Left cardiac atrium (tissue), 4 donors: ENCODE measurements at regions not wholly inside any gene's neighbourhood (a gene's known extent, or its start where the extent isn't known, plus 50 kb on each side); places are given as distances from the start of the nearest gene placed in this dataset.
A peak's percentile ranks its signal among the peaks of the same experiment; 100 is the strongest.
"Not testable (repeated sequence)": the region's sequence is repeated elsewhere in the genome, so short reads cannot be mapped to it uniquely, and the experiment has no call there.

Source experiments
- ATAC-seq, 2 donors: fragments of 200-7000 bp; cut with Tn5 transposase; one replicate each; pipeline ENCODE4 v1.9.1; 2020; ENCODE audit warnings: mild to moderate bottlenecking in 2 of 2, moderate library complexity in 2 of 2
- DNase-seq: peaks from one replicate; pipeline ENCODE4 v3.0.0-alpha.2; 2020
- intact Hi-C, 2 donors: fragments of 100-400 bp; cut with DNase I; formaldehyde crosslinking; loops; one replicate each; pipeline versions ENCODE4 v1.14.1 to v1.15.1; 2022 to 2023
- donor health status: DM: no; HTN: yes; CAD: no.
- donor health status: DM: no; HTN: yes; CAD: no; lungs with severe emphysema.
- donor health status: DM: yes; HTN: yes; CAD: no.
- donor health status: Dilated cardiomyopathy.

- ATAC-seq = no peak
- intact Hi-C loops = no loop called here
- no peak for DNase-seq
Measured at GRCh38 chr13:111017755-111018459, 97.2 kb upstream of the ARHGEF7 start.

- DNase-seq = no peak
- intact Hi-C loops = no loop called here
- ATAC-seq = no peak
Measured at GRCh38 chr13:111013196-111013595, 98.3 kb upstream of the ANKRD10 start.

GRCh38 chr13:111011899-111012298 lies 97.0 kb upstream of the ANKRD10 start:
- intact Hi-C loops = no loop called here
- ATAC-seq (no peak), DNase-seq (no peak)

- ATAC-seq (no peak), DNase-seq (no peak)
- intact Hi-C loops = no loop called here
Measured at GRCh38 chr13:111008351-111008750, 93.5 kb upstream of the ANKRD10 start.

- intact Hi-C loops = no loop called here
- DNase-seq = no peak
- ATAC-seq = no peak
Measured at GRCh38 chr13:111007209-111007608, 92.3 kb upstream of the ANKRD10 start.

GRCh38 chr13:111006506-111007031 lies 91.7 kb upstream of the ANKRD10 start:
- intact Hi-C loops = no loop called here
- DNase-seq (peak; percentile 85), ATAC-seq (peak; percentile 96 to 98)

GRCh38 chr13:111005808-111006505 lies 91.1 kb upstream of the ANKRD10 start:
- ATAC-seq (peak; percentile 68 to 85), DNase-seq (peak; percentile 73)
- intact Hi-C loops = no loop called here

GRCh38 chr13:111005364-111005763 lies 90.5 kb upstream of the ANKRD10 start:
- DNase-seq (no peak), ATAC-seq (peak in 1 of 2 donors; percentile 42)
- intact Hi-C loops = no loop called here

- DNase-seq (no peak), ATAC-seq (no peak)
- intact Hi-C loops = no loop called here
Measured at GRCh38 chr13:111004444-111004843, 89.6 kb upstream of the ANKRD10 start.

- DNase-seq = no peak
Measured at GRCh38 chr13:111001636-111002035, 86.8 kb upstream of the ANKRD10 start.

GRCh38 chr13:110993788-110994187 lies 78.9 kb upstream of the ANKRD10 start:
- DNase-seq (no peak), ATAC-seq (no peak)
- intact Hi-C loops = no loop called here

More at GRCh38 chr13:111001636-111002035, 86.8 kb upstream of the ANKRD10 start:
- no peak for ATAC-seq
- intact Hi-C loops = no loop called here

GRCh38 chr13:110991991-110992508 lies 77.2 kb upstream of the ANKRD10 start:
- intact Hi-C loops = no loop called here
- DNase-seq = no peak
- no peak for ATAC-seq

- ATAC-seq = no peak
- DNase-seq = no peak
- intact Hi-C loops = no loop called here
Measured at GRCh38 chr13:110989331-110989730, 74.5 kb upstream of the ANKRD10 start.

GRCh38 chr13:110985541-110985940 lies 70.7 kb upstream of the ANKRD10 start:
- no peak for DNase-seq
- no peak for ATAC-seq
- intact Hi-C loops = no loop called here

GRCh38 chr13:110984798-110985197 lies 69.9 kb upstream of the ANKRD10 start:
- ATAC-seq = no peak
- no peak for DNase-seq
- intact Hi-C loops = no loop called here

GRCh38 chr13:110984381-110984780 lies 69.5 kb upstream of the ANKRD10 start:
- DNase-seq = no peak
- no peak for ATAC-seq
- intact Hi-C loops = no loop called here

- intact Hi-C loops = no loop called here
- no peak for DNase-seq
- ATAC-seq = no peak
Measured at GRCh38 chr13:110983241-110983640, 68.4 kb upstream of the ANKRD10 start.

- DNase-seq = no peak
- intact Hi-C loops = no loop called here
- no peak for ATAC-seq
Measured at GRCh38 chr13:110981379-110981778, 66.5 kb upstream of the ANKRD10 start.

- ATAC-seq = no peak
- intact Hi-C loops = no loop called here
Measured at GRCh38 chr13:110980921-110981320, 66.1 kb upstream of the ANKRD10 start.

GRCh38 chr13:110979149-110979548 lies 64.3 kb upstream of the ANKRD10 start:
- ATAC-seq, DNase-seq, intact Hi-C loops: not testable (repeated sequence)

More at GRCh38 chr13:110980921-110981320, 66.1 kb upstream of the ANKRD10 start:
- DNase-seq = no peak
